Parathyroid adenoma (tissue), 2 donors: ENCODE measurements at regions not wholly inside any gene's neighbourhood (a gene's known extent, or its start where the extent isn't known, plus 50 kb on each side); places are given as distances from the start of the nearest gene placed in this dataset.

Experiments
- H2AFZ ChIP-seq: fragments of 300-600 bp; sonication (generic); one replicate; pipeline ENCODE4 v1.7.0; 2017; ENCODE audit warnings: antibody characterized with exemption, mild to moderate bottlenecking
- H3K27ac ChIP-seq: fragments of 300-600 bp; sonication (generic); one replicate; pipeline ENCODE4 v1.7.0; 2017
- H3K27me3 ChIP-seq: fragments of 300-600 bp; sonication (generic); one replicate; pipeline ENCODE4 v1.7.0; 2017; ENCODE audit warnings: low read length; ENCODE audit not compliant: control insufficient read depth, insufficient read depth
- H3K36me3 ChIP-seq: fragments of 300-600 bp; sonication (generic); one replicate; pipeline ENCODE4 v1.7.0; 2017; ENCODE audit warnings: low read length; ENCODE audit not compliant: control insufficient read depth, insufficient read depth
- H3K4me1 ChIP-seq: fragments of 300-600 bp; sonication (generic); one replicate; pipeline ENCODE4 v1.7.0; 2017; ENCODE audit warnings: control low read depth
- H3K4me2 ChIP-seq: fragments of 300-600 bp; sonication (generic); one replicate; pipeline ENCODE4 v1.7.0; 2017; ENCODE audit warnings: low read length
- H3K4me3 ChIP-seq: fragments of 300-600 bp; sonication (generic); one replicate; pipeline ENCODE4 v1.7.0; 2017; ENCODE audit warnings: low read depth, low read length
- H3K79me2 ChIP-seq: fragments of 300-600 bp; sonication (generic); one replicate; pipeline ENCODE4 v1.7.0; 2017; ENCODE audit warnings: control low read depth
- H3K9ac ChIP-seq: fragments of 300-600 bp; sonication (generic); one replicate; pipeline ENCODE4 v1.7.0; 2017; ENCODE audit warnings: mild to moderate bottlenecking
- H3K9me3 ChIP-seq: fragments of 300-600 bp; sonication (generic); one replicate; pipeline ENCODE4 v1.7.0; 2017; ENCODE audit warnings: low read length; ENCODE audit not compliant: control insufficient read depth
- TF ChIP-seq, protein P1 (sequence below): fragments of 300-600 bp; sonication (generic); IDR thresholded peaks from one replicate; pipeline ENCODE4 v1.7.0; 2017; ENCODE audit warnings: antibody characterized with exemption, mild to moderate bottlenecking
- donor health status: primary hyperparathyroidism.

DNA sequence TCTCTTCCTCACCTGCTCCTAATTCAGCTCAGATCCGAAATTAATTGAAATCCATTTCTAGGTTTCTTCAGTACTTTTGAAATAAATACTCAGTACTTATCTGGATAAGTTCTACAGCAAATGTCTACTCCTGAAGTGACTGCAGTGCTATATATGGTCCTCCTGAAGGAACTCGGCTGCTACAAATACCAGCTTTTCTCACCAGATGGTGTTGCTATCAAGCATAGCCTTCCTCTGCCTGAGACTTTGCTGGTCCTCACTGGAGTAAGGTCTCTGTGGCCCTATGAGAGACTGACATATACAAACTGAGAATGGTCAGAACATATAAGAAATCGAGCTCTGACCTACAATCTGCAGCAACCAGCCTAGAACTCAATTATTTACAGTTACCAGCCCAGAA, 161.6 kb downstream of the NDFIP2 start:
- TF ChIP-seq, protein P1, sequence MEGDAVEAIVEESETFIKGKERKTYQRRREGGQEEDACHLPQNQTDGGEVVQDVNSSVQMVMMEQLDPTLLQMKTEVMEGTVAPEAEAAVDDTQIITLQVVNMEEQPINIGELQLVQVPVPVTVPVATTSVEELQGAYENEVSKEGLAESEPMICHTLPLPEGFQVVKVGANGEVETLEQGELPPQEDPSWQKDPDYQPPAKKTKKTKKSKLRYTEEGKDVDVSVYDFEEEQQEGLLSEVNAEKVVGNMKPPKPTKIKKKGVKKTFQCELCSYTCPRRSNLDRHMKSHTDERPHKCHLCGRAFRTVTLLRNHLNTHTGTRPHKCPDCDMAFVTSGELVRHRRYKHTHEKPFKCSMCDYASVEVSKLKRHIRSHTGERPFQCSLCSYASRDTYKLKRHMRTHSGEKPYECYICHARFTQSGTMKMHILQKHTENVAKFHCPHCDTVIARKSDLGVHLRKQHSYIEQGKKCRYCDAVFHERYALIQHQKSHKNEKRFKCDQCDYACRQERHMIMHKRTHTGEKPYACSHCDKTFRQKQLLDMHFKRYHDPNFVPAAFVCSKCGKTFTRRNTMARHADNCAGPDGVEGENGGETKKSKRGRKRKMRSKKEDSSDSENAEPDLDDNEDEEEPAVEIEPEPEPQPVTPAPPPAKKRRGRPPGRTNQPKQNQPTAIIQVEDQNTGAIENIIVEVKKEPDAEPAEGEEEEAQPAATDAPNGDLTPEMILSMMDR: no peak
- H3K9ac ChIP-seq: no peak overlapping the region
- no peak overlapping the region for H3K4me3 ChIP-seq
- H3K27me3 ChIP-seq: no peaks in the 10 kb centered on the region
- H3K79me2 ChIP-seq: no peaks in the 10 kb centered on the region
- no peak overlapping the region for H3K27ac ChIP-seq
- no peak overlapping the region for H3K4me2 ChIP-seq
- H2AFZ ChIP-seq: no peak overlapping the region
- H3K9me3 ChIP-seq: no peaks in the 10 kb centered on the region
- H3K4me1 ChIP-seq: no peaks in the 10 kb centered on the region
- no peaks in the 10 kb centered on the region for H3K36me3 ChIP-seq

DNA sequence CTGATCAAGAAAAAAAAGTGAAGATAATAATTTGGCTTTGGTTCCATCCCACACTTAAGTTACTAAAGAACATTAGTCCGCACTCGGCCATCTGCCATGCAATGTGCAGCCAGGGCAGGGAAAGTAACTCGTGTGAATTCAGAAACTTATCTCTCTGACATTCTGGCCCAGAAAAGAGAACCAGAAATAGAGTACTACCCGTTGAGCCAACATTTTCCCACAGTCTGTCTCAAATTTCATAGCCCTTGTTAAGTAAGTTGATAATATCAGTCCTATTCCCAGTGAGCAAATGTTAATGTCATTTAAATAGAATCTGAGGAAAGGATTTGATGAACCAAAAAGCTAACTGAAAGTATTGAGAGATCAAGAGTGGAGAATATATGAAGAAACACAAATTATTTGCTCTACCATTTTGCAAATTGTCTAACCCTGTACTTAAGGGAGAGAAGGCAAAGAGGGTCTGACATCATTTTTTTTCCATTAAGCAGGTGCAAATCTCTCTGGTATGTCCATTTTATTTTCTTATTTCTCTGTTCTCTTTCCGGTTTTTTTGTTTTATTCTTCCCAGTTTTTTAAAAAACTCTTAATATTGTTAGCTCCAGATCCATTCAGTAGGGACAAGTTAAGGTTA, 156.3 kb downstream of the NDFIP2 start:
- H2AFZ ChIP-seq: no peak overlapping the region
- no peaks in the 10 kb centered on the region for H3K4me1 ChIP-seq
- no peak overlapping the region for H3K4me3 ChIP-seq
- H3K36me3 ChIP-seq: no peaks in the 10 kb centered on the region
- H3K79me2 ChIP-seq: no peaks in the 10 kb centered on the region
- no peaks in the 10 kb centered on the region for H3K9me3 ChIP-seq
- H3K4me2 ChIP-seq: peak overlapping the region; percentile 50
- no peaks in the 10 kb centered on the region for H3K27me3 ChIP-seq
- H3K9ac ChIP-seq: no peak overlapping the region
- TF ChIP-seq, protein P1: no peak
- no peak overlapping the region for H3K27ac ChIP-seq

DNA sequence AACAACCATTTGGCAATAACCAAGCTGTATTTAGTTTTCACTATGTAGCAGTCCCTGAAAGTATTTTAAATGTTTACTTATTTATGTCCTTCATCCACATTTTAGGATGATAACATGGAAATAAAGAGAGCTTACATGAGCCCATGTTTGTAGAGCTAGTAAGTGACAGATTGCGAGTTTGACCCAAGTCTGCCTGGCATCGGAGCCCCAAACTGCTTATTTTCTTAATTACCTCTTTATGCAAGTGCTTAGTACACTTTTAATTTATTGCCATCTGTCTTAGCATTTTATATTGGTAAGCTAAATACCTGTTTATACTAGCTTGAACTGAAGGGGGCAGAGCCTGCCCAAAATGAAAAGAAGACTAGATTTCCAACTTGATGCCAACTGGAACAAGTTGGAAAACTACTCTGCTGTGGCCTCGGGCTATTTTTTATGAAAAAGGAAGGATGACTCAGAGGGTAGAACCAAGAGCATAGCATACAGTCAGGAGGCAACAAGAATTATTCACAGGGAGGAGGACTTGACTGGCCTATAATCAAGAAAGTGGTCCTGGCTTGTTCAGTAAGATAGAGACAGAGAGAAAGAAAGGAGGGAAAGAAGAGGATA, 150.2 kb downstream of the NDFIP2 start:
- H3K9me3 ChIP-seq: no peaks in the 10 kb centered on the region
- H3K79me2 ChIP-seq: no peaks in the 10 kb centered on the region
- TF ChIP-seq, protein P1: no peak
- H2AFZ ChIP-seq: no peak overlapping the region
- no peak overlapping the region for H3K4me3 ChIP-seq
- H3K27me3 ChIP-seq: no peaks in the 10 kb centered on the region
- no peak overlapping the region for H3K4me2 ChIP-seq
- no peaks in the 10 kb centered on the region for H3K4me1 ChIP-seq
- no peak overlapping the region for H3K9ac ChIP-seq
- no peaks in the 10 kb centered on the region for H3K36me3 ChIP-seq
- H3K27ac ChIP-seq: no peak overlapping the region

DNA sequence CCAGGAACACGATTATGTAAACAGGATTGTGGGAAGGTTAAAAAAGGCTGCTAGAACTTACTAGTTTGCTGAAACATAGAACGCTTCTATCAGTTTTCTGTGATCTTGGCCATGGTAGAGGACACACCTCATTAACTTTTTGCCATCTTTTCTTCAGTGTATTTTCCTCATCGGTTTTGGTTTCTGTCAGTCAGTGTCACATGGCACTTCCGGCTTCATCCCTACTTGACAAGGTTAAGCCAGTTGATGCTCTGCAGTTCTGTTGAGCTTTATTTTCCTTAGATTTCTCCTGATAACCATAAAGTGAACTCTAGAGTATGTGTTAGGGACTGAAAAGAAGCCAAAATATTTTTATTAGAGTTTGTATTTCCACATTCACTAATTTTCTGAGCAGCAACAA, 147.5 kb downstream of the NDFIP2 start:
- Histone ChIP-seq H3K4me2 (no peak overlapping the region), H2AFZ (no peak overlapping the region), H3K9ac (no peak overlapping the region), H3K79me2 (no peaks in the 10 kb centered on the region), H3K9me3 (no peaks in the 10 kb centered on the region), H3K4me1 (no peaks in the 10 kb centered on the region), H3K4me3 (no peak overlapping the region), H3K27me3 (no peaks in the 10 kb centered on the region), H3K36me3 (no peaks in the 10 kb centered on the region), H3K27ac (no peak overlapping the region)
- TF ChIP-seq, protein P1: no peak

DNA sequence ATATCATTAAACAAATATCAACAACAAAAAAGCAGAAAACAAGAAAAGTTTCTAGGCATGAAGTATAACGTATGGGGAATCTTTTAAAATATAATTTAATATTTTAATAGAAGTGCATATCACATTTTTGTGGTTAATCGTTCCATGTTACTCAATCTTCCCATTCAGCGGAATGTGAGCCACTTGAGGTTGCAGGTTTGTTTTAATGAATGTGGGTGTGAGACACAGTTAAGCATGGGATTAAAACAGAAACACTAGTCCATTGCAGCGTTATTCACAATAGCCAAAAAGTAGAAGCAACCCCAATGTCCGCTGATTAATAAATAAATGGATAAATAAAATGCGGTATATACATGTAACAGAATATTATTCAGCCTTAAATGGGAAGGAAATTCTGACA, 146.0 kb downstream of the NDFIP2 start:
- no peak overlapping the region for H3K27ac ChIP-seq
- no peak overlapping the region for H3K4me2 ChIP-seq
- H3K9ac ChIP-seq: no peak overlapping the region
- H3K4me1 ChIP-seq: no peaks in the 10 kb centered on the region
- H2AFZ ChIP-seq: no peak overlapping the region
- no peaks in the 10 kb centered on the region for H3K36me3 ChIP-seq
- no peaks in the 10 kb centered on the region for H3K79me2 ChIP-seq
- no peaks in the 10 kb centered on the region for H3K27me3 ChIP-seq
- TF ChIP-seq, protein P1: no peak
- H3K4me3 ChIP-seq: no peak overlapping the region
- no peaks in the 10 kb centered on the region for H3K9me3 ChIP-seq
